ENCODE measurements at regions not wholly inside any gene's neighbourhood (a gene's known extent, or its start where the extent isn't known, plus 50 kb on each side); places are given as distances from the start of the nearest gene placed in this dataset.

GRCh38 chr9:119792242-119792641 is 423.0 kb upstream of the BRINP1 start:
- DNase-seq (ENCODE audit: insufficient read length, low spot score) (no peak), FAIRE-seq (no peak)
- no peak for TF ChIP-seq CTCF (IDR thresholded peaks at IDR 0.05; ENCODE audit: insufficient read depth, missing control alignments)

GRCh38 chr9:119789987-119790386 is 420.8 kb upstream of the BRINP1 start:
- DNase-seq (ENCODE audit: insufficient read length, low spot score) = no peak
- no peak for TF ChIP-seq CTCF (IDR thresholded peaks at IDR 0.05; ENCODE audit: insufficient read depth, missing control alignments)
- FAIRE-seq = no peak

GRCh38 chr9:119788921-119789320 is 419.7 kb upstream of the BRINP1 start:
- FAIRE-seq = no peak
- DNase-seq (ENCODE audit: insufficient read length, low spot score) = no peak
- no peak for TF ChIP-seq CTCF (IDR thresholded peaks at IDR 0.05; ENCODE audit: insufficient read depth, missing control alignments)

GRCh38 chr9:119781886-119782285 is 412.7 kb upstream of the BRINP1 start:
- DNase-seq (ENCODE audit: insufficient read length, low spot score) (no peak), FAIRE-seq (no peak)

GRCh38 chr9:119775410-119775809 is 406.2 kb upstream of the BRINP1 start:
- DNase-seq (ENCODE audit: insufficient read length, low spot score) (no peak), FAIRE-seq (no peak)
- no peak for TF ChIP-seq CTCF (IDR thresholded peaks at IDR 0.05; ENCODE audit: insufficient read depth, missing control alignments)

More at GRCh38 chr9:119781886-119782285, 412.7 kb upstream of the BRINP1 start:
- TF ChIP-seq CTCF (IDR thresholded peaks at IDR 0.05; ENCODE audit: insufficient read depth, missing control alignments) = no peak

GRCh38 chr9:119773823-119774222 is 404.6 kb upstream of the BRINP1 start:
- no peak for DNase-seq (ENCODE audit: insufficient read length, low spot score)
- FAIRE-seq = no peak
- TF ChIP-seq CTCF (IDR thresholded peaks at IDR 0.05; ENCODE audit: insufficient read depth, missing control alignments) = no peak

- no peak for FAIRE-seq
- no peak for DNase-seq (ENCODE audit: insufficient read length, low spot score)
- TF ChIP-seq CTCF (IDR thresholded peaks at IDR 0.05; ENCODE audit: insufficient read depth, missing control alignments) = no peak
Measured at GRCh38 chr9:119771341-119771740, 402.1 kb upstream of the BRINP1 start.

Measured in D721Med (cell line).